Keratinocyte (primary cell): ENCODE measurements at regions not wholly inside any gene's neighbourhood (a gene's known extent, or its start where the extent isn't known, plus 50 kb on each side); places are given as distances from the start of the nearest gene placed in this dataset.

Source experiments
- DNase-seq: peaks from one replicate; pipeline ENCODE4 v3.0.0-alpha.2; 2011; ENCODE audit warnings: low read depth, missing footprints, low spot score
- FAIRE-seq: peaks from 2 replicates; lab custom pipeline; 2011; peaks lifted over from hg19 to GRCh38; lab: Jason Lieb, UNC
- H2AFZ ChIP-seq: 2 replicates; pipeline ENCODE4 v1.6.0; 2012; ENCODE audit warnings: low read length, control low read depth, inconsistent platforms; ENCODE audit not compliant: control insufficient read depth
- H3K27ac ChIP-seq: 2 replicates; pipeline ENCODE4 v1.5.1; 2011; ENCODE audit warnings: low read length; ENCODE audit not compliant: control insufficient read depth, insufficient read depth
- H3K27me3 ChIP-seq: 3 replicates; pipeline ENCODE4 v1.6.0; 2011; ENCODE audit warnings: low read length; ENCODE audit not compliant: control insufficient read depth, insufficient read depth; ENCODE audit errors: extremely low read depth
- H3K36me3 ChIP-seq, 2 experiments: 2 replicates in 1 of 2; 3 replicates in 1 of 2; pipeline ENCODE4 v1.5.1; 2011; ENCODE audit warnings: low read length in 2 of 2, mild to moderate bottlenecking in 1 of 2; ENCODE audit not compliant: control insufficient read depth in 2 of 2, insufficient read depth in 2 of 2; ENCODE audit errors: extremely low read depth in 1 of 2
- H3K4me1 ChIP-seq: 3 replicates; pipeline ENCODE4 v1.5.1; 2011; ENCODE audit warnings: low read length; ENCODE audit not compliant: control insufficient read depth, insufficient read depth; ENCODE audit errors: extremely low read depth
- H3K4me2 ChIP-seq: 3 replicates; pipeline ENCODE4 v1.6.0; 2011; ENCODE audit warnings: low read depth, low read length; ENCODE audit not compliant: control insufficient read depth, insufficient read depth; ENCODE audit errors: extremely low read depth
- H3K4me3 ChIP-seq, 3 experiments: fragments of 200-600 bp in 1 of 3; sonication (generic) in 1 of 3; 2 replicates in 2 of 3; 3 replicates in 1 of 3; pipeline ENCODE4 v1.5.1; 2011 to 2016; ENCODE audit warnings: low read length in 3 of 3, mild to moderate bottlenecking in 3 of 3, control low read depth in 2 of 3, inconsistent platforms in 1 of 3, low read depth in 1 of 3, mixed read lengths in 1 of 3, mixed run types in 1 of 3, moderate library complexity in 1 of 3; ENCODE audit not compliant: control insufficient read depth in 2 of 3, insufficient read depth in 2 of 3; ENCODE audit errors: extremely low read depth in 1 of 3
- H3K79me2 ChIP-seq: 2 replicates; pipeline ENCODE4 v1.6.0; 2012; ENCODE audit warnings: low read length; ENCODE audit not compliant: control insufficient read depth, insufficient read depth
- H3K9ac ChIP-seq: 3 replicates; pipeline ENCODE4 v1.6.0; 2011; ENCODE audit warnings: low read length; ENCODE audit not compliant: control insufficient read depth, insufficient read depth; ENCODE audit errors: extremely low read depth
- H3K9me1 ChIP-seq: 3 replicates; pipeline ENCODE4 v1.6.0; 2011; ENCODE audit warnings: low read length; ENCODE audit not compliant: control insufficient read depth, insufficient read depth; ENCODE audit errors: extremely low read depth
- H3K9me3 ChIP-seq: 2 replicates; pipeline ENCODE4 v1.5.1; 2012; ENCODE audit warnings: low read depth, low read length; ENCODE audit not compliant: control insufficient read depth
- H4K20me1 ChIP-seq: 3 replicates; pipeline ENCODE4 v1.6.0; 2011; ENCODE audit warnings: low read length; ENCODE audit not compliant: control insufficient read depth, insufficient read depth; ENCODE audit errors: extremely low read depth
- EZH2 ChIP-seq: IDR thresholded peaks from one replicate; pipeline ENCODE4 v1.6.1; 2012; ENCODE audit warnings: inconsistent platforms, mild to moderate bottlenecking, low read length, moderate library complexity
- dilution Hi-C: fragments of 300-500 bp; cut with MboI; formaldehyde crosslinking; loops from one replicate; pipeline ENCODE4 v1.7.0; 2020; ENCODE audit warnings: low sequenced_read_pairs; ENCODE audit not compliant: extremely low pct_ligation_motif_present
- TF ChIP-seq, protein P1 (sequence below), 3 experiments: IDR thresholded peaks in 1 of 3; conservative IDR thresholded peaks in 1 of 3; optimal IDR thresholded peaks in 1 of 3; 2 replicates in 2 of 3; 3 replicates in 1 of 3; pipeline versions ENCODE3 to v1.5.1; 2011; ENCODE audit warnings: low read length in 3 of 3, mild to moderate bottlenecking in 3 of 3, moderate library complexity in 2 of 3, control low read depth in 1 of 3, inconsistent platforms in 1 of 3; ENCODE audit not compliant: insufficient read depth in 2 of 3; ENCODE audit errors: extremely low read depth in 1 of 3

GRCh38 chr2:37794717-37795116 is 123.3 kb upstream of the CDC42EP3 start:
- Histone ChIP-seq H3K27ac (no peak overlapping the region), H3K9me3 (no peaks in the 10 kb centered on the region), H3K9ac (no peak overlapping the region), H3K36me3 (no peaks in the 10 kb centered on the region), H4K20me1 (no peaks in the 10 kb centered on the region), H3K4me2 (no peak overlapping the region), H3K79me2 (no peaks in the 10 kb centered on the region), H3K9me1 (no peaks in the 10 kb centered on the region), H3K4me3 (no peak overlapping the region), H2AFZ (no peak overlapping the region), H3K4me1 (peaks cover 12% of the 10 kb centered on the region), H3K27me3 (no peaks in the 10 kb centered on the region)
- dilution Hi-C loops = no loop called here
- FAIRE-seq (no peak), DNase-seq (no peak)
- TF ChIP-seq EZH2 = no peak
- TF ChIP-seq, protein P1, sequence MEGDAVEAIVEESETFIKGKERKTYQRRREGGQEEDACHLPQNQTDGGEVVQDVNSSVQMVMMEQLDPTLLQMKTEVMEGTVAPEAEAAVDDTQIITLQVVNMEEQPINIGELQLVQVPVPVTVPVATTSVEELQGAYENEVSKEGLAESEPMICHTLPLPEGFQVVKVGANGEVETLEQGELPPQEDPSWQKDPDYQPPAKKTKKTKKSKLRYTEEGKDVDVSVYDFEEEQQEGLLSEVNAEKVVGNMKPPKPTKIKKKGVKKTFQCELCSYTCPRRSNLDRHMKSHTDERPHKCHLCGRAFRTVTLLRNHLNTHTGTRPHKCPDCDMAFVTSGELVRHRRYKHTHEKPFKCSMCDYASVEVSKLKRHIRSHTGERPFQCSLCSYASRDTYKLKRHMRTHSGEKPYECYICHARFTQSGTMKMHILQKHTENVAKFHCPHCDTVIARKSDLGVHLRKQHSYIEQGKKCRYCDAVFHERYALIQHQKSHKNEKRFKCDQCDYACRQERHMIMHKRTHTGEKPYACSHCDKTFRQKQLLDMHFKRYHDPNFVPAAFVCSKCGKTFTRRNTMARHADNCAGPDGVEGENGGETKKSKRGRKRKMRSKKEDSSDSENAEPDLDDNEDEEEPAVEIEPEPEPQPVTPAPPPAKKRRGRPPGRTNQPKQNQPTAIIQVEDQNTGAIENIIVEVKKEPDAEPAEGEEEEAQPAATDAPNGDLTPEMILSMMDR (optimal IDR thresholded peaks at IDR 0.05 in 1 of 3, IDR thresholded peaks at IDR 0.05 in 1 of 3, conservative IDR thresholded peaks at IDR 0.05 in 1 of 3; ENCODE audit: extremely low read depth in 1 of 3, insufficient read depth in 2 of 3, low read length in 3 of 3) = no peak

DNA sequence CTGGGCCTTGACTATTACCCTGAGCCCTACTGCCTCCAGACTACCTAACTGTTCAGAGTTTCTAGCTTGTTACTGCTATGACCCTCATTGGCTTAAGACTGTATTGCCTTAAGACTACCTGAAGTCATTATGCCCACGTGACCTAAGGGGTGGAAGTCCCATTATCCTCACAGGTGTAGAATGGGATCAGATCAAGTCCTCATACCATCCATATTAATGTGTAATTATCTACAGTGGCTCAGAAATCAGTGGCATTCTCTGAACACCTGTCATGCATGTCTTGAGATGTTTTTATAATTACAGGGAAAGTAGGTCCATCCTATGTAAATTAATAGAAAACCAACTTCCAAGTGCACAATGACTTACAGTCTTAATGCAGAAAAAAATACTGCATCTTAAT is 124.0 kb upstream of the CDC42EP3 start:
- TF ChIP-seq, protein P1 (optimal IDR thresholded peaks at IDR 0.05 in 1 of 3, IDR thresholded peaks at IDR 0.05 in 1 of 3, conservative IDR thresholded peaks at IDR 0.05 in 1 of 3; ENCODE audit: extremely low read depth in 1 of 3, insufficient read depth in 2 of 3, low read length in 3 of 3) = no peak
- TF ChIP-seq EZH2 = no peak
- no peak overlapping the region for H3K4me3 ChIP-seq
- no peaks in the 10 kb centered on the region for H4K20me1 ChIP-seq
- no peak for FAIRE-seq
- dilution Hi-C loops = no loop called here
- no peak overlapping the region for H3K9ac ChIP-seq
- H3K9me3 ChIP-seq = no peaks in the 10 kb centered on the region
- H3K9me1 ChIP-seq = no peaks in the 10 kb centered on the region
- H3K79me2 ChIP-seq = no peaks in the 10 kb centered on the region
- H3K36me3 ChIP-seq = no peaks in the 10 kb centered on the region
- H3K4me1 ChIP-seq = peaks cover 5% of the 10 kb centered on the region
- H2AFZ ChIP-seq = no peak overlapping the region
- no peak for DNase-seq
- H3K27ac ChIP-seq = no peak overlapping the region
- no peak overlapping the region for H3K4me2 ChIP-seq
- no peaks in the 10 kb centered on the region for H3K27me3 ChIP-seq
